ENCODE measurements at regions not wholly inside any gene's neighbourhood (a gene's known extent, or its start where the extent isn't known, plus 50 kb on each side); places are given as distances from the start of the nearest gene placed in this dataset.

DNA sequence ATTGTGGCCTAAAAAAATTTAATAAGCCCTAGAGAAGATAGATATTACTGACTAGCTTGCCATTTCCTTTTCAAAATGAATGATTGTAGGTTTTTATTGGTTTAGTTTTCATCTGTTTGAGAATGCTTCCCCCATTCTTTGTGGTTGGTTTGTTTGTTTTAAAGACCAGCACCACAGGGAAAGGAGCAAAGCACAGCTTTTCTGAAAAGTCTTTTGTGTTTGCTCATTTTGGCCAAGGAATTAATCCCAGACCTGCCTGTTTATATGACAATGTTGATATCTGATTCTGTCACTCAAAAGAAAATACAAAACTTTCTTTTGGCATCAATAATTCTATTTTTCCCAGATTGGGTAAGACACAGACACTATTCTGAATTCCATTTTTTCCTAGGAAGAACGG is 312.5 kb upstream of the FLRT2 start:
- TF ChIP-seq, protein P1, sequence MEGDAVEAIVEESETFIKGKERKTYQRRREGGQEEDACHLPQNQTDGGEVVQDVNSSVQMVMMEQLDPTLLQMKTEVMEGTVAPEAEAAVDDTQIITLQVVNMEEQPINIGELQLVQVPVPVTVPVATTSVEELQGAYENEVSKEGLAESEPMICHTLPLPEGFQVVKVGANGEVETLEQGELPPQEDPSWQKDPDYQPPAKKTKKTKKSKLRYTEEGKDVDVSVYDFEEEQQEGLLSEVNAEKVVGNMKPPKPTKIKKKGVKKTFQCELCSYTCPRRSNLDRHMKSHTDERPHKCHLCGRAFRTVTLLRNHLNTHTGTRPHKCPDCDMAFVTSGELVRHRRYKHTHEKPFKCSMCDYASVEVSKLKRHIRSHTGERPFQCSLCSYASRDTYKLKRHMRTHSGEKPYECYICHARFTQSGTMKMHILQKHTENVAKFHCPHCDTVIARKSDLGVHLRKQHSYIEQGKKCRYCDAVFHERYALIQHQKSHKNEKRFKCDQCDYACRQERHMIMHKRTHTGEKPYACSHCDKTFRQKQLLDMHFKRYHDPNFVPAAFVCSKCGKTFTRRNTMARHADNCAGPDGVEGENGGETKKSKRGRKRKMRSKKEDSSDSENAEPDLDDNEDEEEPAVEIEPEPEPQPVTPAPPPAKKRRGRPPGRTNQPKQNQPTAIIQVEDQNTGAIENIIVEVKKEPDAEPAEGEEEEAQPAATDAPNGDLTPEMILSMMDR (IDR thresholded peaks at IDR 0.05; ENCODE audit: poor library complexity, severe bottlenecking): no peak
- TF ChIP-seq EZH2 (IDR thresholded peaks at IDR 0.05; ENCODE audit: borderline replicate concordance, insufficient read depth, low read length, poor library complexity, severe bottlenecking) (no peak), SMC3 (conservative IDR thresholded peaks at IDR 0.05; ENCODE audit: poor library complexity) (no peak), TAF1 (IDR thresholded peaks at IDR 0.05; ENCODE audit: low read depth) (no peak), POLR2AphosphoS5 (IDR thresholded peaks at IDR 0.05) (no peak)
